ENCODE measurements at regions not wholly inside any gene's neighbourhood (a gene's known extent, or its start where the extent isn't known, plus 50 kb on each side); places are given as distances from the start of the nearest gene placed in this dataset.
"Not testable (repeated sequence)": the region's sequence is repeated elsewhere in the genome, so short reads cannot be mapped to it uniquely, and the experiment has no call there.

GRCh38 chr14:21852061-21852664 is 178.5 kb upstream of the OR4E1 start:
- dilution Hi-C loops (cut with HindIII; ENCODE audit: low sequenced_read_pairs, unreplicated experiment): no loop called here
- no peaks in the 10 kb centered on the region for H3K9me3 ChIP-seq (ENCODE audit: control insufficient read depth, insufficient read depth, low read length)
- no peak for TF ChIP-seq RFX5 (IDR thresholded peaks at IDR 0.05; ENCODE audit: low read depth, low read length)
- TF ChIP-seq CTCF (conservative IDR thresholded peaks at IDR 0.05; ENCODE audit: low read depth, low read length): peak; percentile 59
- no peaks in the 10 kb centered on the region for H3K36me3 ChIP-seq (ENCODE audit: control insufficient read depth, insufficient read depth, low read length)
- no peak overlapping the region for H2BK20ac ChIP-seq (ENCODE audit: low read depth, low read length)
- no peak overlapping the region for H2BK15ac ChIP-seq (ENCODE audit: low read depth, low read length)
- in situ Hi-C loops (cut with MboI; ENCODE audit: low sequenced_read_pairs): no loop called here
- no peaks in the 10 kb centered on the region for H3K9me1 ChIP-seq (ENCODE audit: insufficient read depth, low read length)
- no peak for ATAC-seq (ENCODE audit: low read depth)
- no peak overlapping the region for H3K14ac ChIP-seq (replicated peaks; ENCODE audit: low read depth, low read length)
- H4K5ac ChIP-seq (ENCODE audit: low read depth, low read length): no peak overlapping the region
- H2AFZ ChIP-seq (replicated peaks; ENCODE audit: low read length, poor library complexity): no peak overlapping the region
- H3K4me1 ChIP-seq (ENCODE audit: control insufficient read depth, insufficient read depth, low read length): no peaks in the 10 kb centered on the region
- ChIA-PET POLR2A (ENCODE audit: unreplicated experiment) (no interaction called here), CTCF (interaction anchor here (0.6 to 1.2 kb wide), 3 partner anchors 12 to 22 kb away, joined by 3 to 5 read pairs (median 3); no protein-coding TSS in a partner anchor)
- H3K9ac ChIP-seq (ENCODE audit: low read depth, low read length): no peak overlapping the region
- H3K4ac ChIP-seq (ENCODE audit: low read depth, low read length): no peak overlapping the region
- H3K4me2 ChIP-seq (ENCODE audit: low read depth, low read length): no peak overlapping the region
- no peak overlapping the region for H3K4me3 ChIP-seq (ENCODE audit: insufficient read depth, low read depth, low read length)
- no peaks in the 10 kb centered on the region for H4K20me1 ChIP-seq (ENCODE audit: insufficient read depth, low read length)
- no peaks in the 10 kb centered on the region for H3K27me3 ChIP-seq (ENCODE audit: control insufficient read depth, insufficient read depth, low read length)
- BruUV-seq (replicated peaks): no TSS peak
- no peak overlapping the region for H3K27ac ChIP-seq (ENCODE audit: insufficient read depth, low read length)
- no CpG with 5 or more reads among the region's 4 CpGs for WGBS, 2 experiments (ENCODE audit: extremely low coverage in 2 of 2, insufficient read length in 1 of 2)
- peak; percentile 20 for DNase-seq
- H2BK5ac ChIP-seq (ENCODE audit: low read depth, low read length, poor library complexity, severe bottlenecking): no peak overlapping the region
- H2BK120ac ChIP-seq (ENCODE audit: low read depth, low read length): no peak overlapping the region
- H2AK5ac ChIP-seq (ENCODE audit: low read depth, low read length): no peak overlapping the region
- H3K18ac ChIP-seq (ENCODE audit: low read depth, low read length): no peak overlapping the region
- no peak overlapping the region for H3K23ac ChIP-seq (ENCODE audit: low read depth, low read length)
- no peak overlapping the region for H2AK9ac ChIP-seq (replicated peaks; ENCODE audit: low read depth, low read length, poor library complexity)
- intact Hi-C loops (cut with micrococcal nuclease): no loop called here
- no peak overlapping the region for H3K56ac ChIP-seq (ENCODE audit: extremely low read depth, insufficient read depth, low read length)
- no peak overlapping the region for H4K91ac ChIP-seq (ENCODE audit: insufficient read depth, low read depth, low read length)
- no peak overlapping the region for H4K8ac ChIP-seq (ENCODE audit: low read depth in 2 of 2, low read length in 2 of 2)
- H3K79me1 ChIP-seq (ENCODE audit: low read depth in 1 of 2, low read length in 2 of 2): no peaks in the 10 kb centered on the region

GRCh38 chr14:21846902-21847301 is 173.3 kb upstream of the OR4E1 start:
- DNase-seq; H4K5ac ChIP-seq (ENCODE audit: low read depth, low read length); H3K14ac ChIP-seq (replicated peaks; ENCODE audit: low read depth, low read length); ATAC-seq (ENCODE audit: low read depth); dilution Hi-C loops (cut with HindIII; ENCODE audit: low sequenced_read_pairs, unreplicated experiment); H3K4me1 ChIP-seq (ENCODE audit: control insufficient read depth, insufficient read depth, low read length); H2AK9ac ChIP-seq (replicated peaks; ENCODE audit: low read depth, low read length, poor library complexity); H3K4ac ChIP-seq (ENCODE audit: low read depth, low read length); H3K9me3 ChIP-seq (ENCODE audit: control insufficient read depth, insufficient read depth, low read length); H2BK5ac ChIP-seq (ENCODE audit: low read depth, low read length, poor library complexity, severe bottlenecking); H4K8ac ChIP-seq (ENCODE audit: low read depth in 2 of 2, low read length in 2 of 2); H3K18ac ChIP-seq (ENCODE audit: low read depth, low read length); H3K9me1 ChIP-seq (ENCODE audit: insufficient read depth, low read length); H3K23ac ChIP-seq (ENCODE audit: low read depth, low read length); H3K9ac ChIP-seq (ENCODE audit: low read depth, low read length); H2BK15ac ChIP-seq (ENCODE audit: low read depth, low read length); CTCF ChIA-PET; H2BK120ac ChIP-seq (ENCODE audit: low read depth, low read length); H3K79me1 ChIP-seq (ENCODE audit: low read depth in 1 of 2, low read length in 2 of 2); H4K20me1 ChIP-seq (ENCODE audit: insufficient read depth, low read length); BruUV-seq (replicated peaks); H2AFZ ChIP-seq (replicated peaks; ENCODE audit: low read length, poor library complexity); H2AK5ac ChIP-seq (ENCODE audit: low read depth, low read length); H3K27me3 ChIP-seq (ENCODE audit: control insufficient read depth, insufficient read depth, low read length); H3K4me3 ChIP-seq (ENCODE audit: insufficient read depth, low read depth, low read length); H3K56ac ChIP-seq (ENCODE audit: extremely low read depth, insufficient read depth, low read length); H4K91ac ChIP-seq (ENCODE audit: insufficient read depth, low read depth, low read length); POLR2A ChIA-PET (ENCODE audit: unreplicated experiment); H3K36me3 ChIP-seq (ENCODE audit: control insufficient read depth, insufficient read depth, low read length); H3K4me2 ChIP-seq (ENCODE audit: low read depth, low read length); intact Hi-C loops (cut with micrococcal nuclease); H2BK20ac ChIP-seq (ENCODE audit: low read depth, low read length); H3K27ac ChIP-seq (ENCODE audit: insufficient read depth, low read length); in situ Hi-C loops (cut with MboI; ENCODE audit: low sequenced_read_pairs): not testable (repeated sequence)
- WGBS, 2 experiments (ENCODE audit: extremely low coverage in 2 of 2, insufficient read length in 1 of 2): 80% methylated on average over 1 of the region's 11 CpGs; no CpG with 5 or more reads in 1 of the 2 experiments

Measured in IMR-90 (cell line).